ENCODE measurements at regions not wholly inside any gene's neighbourhood (a gene's known extent, or its start where the extent isn't known, plus 50 kb on each side); places are given as distances from the start of the nearest gene placed in this dataset.
A peak's percentile ranks its signal among the peaks of the same experiment; 100 is the strongest.
"Not testable (repeated sequence)": the region's sequence is repeated elsewhere in the genome, so short reads cannot be mapped to it uniquely, and the experiment has no call there.

DNA sequence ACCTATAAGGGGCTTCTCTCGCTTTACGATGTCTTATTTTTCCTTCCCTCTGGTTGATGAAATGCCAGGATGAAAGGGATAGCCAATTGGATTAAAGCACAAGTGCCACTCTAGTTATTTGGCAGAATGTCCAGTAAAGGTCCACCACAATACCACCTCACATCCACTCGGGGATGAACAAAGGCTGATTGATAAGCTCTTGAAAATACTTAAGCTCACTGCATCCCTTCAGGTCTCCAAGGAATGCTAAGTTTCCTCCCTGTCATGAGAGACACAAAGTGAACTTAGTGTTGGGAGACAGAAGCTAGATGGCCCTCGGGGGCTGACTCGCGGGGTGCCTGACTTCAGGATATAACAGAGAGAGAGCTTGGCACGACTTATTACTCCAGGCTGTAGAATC lies 185.9 kb upstream of the ZNF644 start:
- not testable (repeated sequence) for DNase-seq

DNA sequence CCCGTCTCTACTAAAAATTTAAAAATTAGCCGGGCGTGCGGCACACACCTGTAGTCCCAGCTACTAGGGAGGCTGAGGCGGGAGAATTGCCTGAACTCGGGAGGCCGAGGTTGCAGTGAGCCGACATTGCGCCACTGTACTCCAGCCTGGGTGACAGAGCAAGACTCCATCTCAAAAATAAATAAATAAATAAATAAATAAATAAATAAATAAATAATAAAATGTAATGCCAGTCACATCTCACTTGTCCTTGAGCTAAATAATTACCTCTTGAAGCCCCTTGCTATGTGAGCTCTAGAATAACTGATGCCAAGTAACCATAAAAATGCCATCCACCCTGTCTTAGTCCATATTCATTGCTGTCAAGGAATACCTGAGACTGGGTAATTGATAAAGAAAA lies 182.3 kb upstream of the ZNF644 start:
- not testable (repeated sequence) for DNase-seq

DNA sequence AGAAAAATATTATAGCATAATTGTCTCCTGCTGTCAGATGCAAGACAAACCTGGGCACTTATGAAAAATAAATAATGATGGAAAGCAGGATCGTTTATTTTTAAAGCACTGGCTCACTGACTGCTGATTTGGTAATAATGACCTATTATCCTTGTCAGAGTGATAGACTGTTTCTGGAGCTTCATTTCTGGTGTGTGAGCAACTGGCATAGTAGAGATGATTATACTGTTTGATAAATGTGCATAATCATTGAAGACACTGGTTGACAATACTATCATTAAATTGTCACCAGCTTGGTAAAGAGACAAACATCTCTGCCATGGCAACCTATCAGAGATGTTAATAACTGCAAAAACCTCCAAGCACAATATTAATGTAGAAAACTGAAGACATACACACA lies 179.9 kb upstream of the ZNF644 start:
- DNase-seq: no peak

DNA sequence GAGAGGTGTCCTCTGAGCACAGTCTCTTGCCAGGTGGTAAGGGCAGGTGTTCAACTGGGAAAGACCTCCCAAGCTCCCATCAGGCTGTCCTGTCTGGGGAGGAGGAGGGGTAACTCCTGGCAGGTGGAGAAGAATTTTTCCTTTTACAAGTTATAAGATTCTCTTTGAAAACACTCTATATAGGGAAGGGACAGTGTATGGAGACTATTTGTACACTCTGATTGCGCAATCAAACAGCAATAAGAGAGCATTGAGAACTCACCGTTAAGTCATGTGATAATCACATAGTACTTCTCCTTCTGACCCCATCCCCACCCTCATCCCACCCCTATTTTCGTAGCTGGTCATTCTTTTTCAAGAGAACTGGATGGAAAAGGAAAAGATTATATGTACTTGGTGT lies 179.3 kb upstream of the ZNF644 start:
- DNase-seq: no peak

DNA sequence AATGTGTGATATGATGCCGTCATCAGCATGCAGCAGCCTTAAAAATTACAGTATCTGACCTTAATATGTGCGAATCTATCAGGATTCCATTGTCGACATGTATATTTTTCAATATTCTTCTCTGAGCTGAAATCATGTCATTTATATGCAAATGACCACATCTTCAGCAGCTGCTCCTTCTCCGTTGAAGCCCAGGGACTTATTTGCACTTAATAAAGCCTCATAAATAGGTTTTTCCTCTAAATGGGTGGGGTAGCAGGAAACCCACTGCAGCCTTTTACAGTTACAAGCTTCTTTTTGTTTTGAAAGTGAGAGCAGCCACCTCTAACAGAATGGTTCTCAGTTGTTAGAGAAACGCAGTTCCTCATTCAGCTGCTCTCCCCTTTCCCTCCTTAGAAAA lies 178.8 kb upstream of the ZNF644 start:
- DNase-seq: no peak

DNA sequence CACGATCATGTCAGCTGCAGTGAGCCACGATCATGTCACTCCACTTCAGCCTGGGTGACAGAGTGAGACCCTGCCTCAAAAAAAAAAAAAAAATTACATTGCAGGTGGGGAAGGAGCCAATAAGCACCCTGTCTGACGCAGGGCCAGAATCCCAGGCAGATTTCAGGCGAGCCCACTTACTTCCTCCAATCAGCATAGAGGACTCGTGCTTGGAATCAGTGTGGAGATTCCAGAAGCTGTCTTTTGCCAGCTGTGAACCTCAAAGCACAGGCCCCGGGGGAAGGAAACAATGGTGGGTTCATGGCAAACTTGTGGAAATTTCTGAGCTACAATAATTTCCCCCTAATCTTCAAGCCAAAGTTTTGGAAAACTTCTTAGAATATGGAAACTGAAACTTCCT lies 178.2 kb upstream of the ZNF644 start:
- DNase-seq: no peak

DNA sequence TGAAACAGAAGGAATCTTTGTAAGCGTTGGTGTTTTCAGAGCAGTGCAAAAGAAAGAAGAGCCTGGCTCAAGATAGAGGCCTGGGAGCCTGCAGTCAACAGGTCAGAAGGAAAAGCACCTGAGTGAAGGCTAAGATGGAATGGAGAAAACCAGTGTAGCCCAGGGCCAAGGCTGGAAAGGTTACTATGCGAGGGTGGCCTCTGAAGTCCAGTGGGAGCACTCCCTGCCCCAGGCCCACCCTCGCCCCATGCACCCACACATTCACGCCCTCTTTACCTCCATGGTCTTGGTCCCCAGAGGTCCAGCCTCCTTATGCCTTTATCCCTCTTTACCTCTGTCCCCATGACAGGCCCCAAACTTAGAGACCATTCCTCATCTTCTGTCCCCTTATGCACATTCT lies 169.2 kb upstream of the ZNF644 start:
- no peak for DNase-seq

DNA sequence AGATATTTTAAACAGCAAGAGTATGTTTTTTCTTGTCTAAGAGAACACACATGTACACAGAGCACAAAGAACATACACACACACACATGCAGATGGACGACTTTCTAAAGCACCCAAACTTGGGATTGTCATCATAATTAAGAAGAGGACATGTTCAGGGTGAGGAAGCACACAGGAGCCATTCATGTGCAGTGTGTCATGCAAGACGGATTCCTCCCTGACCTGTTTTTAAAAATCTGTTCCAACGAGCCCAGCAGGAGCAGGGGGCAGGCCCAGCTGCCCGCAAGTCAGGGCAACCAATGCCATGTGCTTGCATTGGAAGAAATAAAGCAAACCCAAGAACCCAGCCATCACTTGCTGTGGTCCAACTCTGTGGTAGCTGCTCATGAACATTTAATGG lies 167.3 kb upstream of the ZNF644 start:
- DNase-seq: no peak

DNA sequence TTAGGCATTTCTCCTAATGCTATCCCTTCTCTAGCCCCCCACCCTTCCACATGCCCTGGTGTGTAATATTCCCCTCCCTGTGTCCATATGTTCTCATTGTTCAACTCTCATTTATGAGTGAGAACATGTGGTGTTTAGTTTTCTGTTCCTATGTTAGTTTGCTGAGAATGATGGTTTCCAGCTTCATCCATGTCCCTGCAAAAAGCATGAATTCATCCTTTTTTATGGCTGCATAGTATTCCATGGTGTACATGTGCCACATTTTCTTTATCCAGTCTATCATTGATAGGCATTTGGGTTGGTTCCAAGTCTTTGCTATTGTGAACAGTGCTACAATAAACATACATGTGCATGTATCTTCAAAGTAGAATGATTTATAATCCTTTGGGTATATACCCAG lies 161.0 kb upstream of the ZNF644 start:
- DNase-seq: not testable (repeated sequence)

DNA sequence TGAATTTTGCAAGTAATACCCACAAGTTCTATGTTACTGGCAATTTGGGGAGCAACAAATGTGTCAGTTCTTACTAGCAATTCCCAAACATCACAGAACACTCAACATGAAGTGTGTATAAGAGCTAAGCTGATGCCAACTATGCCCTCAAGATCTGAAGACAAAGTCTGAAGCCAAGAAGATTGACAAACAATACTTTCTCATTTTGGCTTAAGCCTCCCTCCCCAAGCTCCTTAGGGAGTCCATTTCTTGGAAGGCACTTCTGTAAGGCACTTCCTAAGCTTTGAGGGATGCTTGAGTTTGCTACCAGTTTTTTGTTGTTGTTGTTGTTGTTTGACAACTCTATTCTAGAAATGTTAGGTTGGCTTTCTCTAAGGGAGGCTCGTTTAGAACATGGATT lies 154.4 kb upstream of the ZNF644 start:
- no peak for DNase-seq

DNA sequence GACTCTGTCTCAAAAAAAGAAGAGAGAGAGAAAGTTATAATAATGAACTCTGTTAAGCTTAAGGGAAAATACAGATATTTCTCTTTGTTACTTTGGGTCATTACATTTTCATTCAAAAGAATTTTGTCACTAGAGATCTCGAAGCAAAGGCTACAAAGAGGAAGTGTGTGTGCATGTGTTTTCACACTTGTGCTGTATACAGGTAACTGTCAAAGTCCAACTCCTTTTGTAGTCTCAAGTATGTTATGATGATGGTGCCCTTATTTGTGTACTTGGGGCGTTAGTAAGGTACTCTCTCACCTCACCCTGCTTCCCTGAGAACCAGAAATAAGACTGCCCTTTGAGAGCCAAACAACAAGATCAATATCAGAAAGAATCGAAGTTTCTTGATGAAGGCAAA lies 152.9 kb upstream of the ZNF644 start:
- DNase-seq: no peak

DNA sequence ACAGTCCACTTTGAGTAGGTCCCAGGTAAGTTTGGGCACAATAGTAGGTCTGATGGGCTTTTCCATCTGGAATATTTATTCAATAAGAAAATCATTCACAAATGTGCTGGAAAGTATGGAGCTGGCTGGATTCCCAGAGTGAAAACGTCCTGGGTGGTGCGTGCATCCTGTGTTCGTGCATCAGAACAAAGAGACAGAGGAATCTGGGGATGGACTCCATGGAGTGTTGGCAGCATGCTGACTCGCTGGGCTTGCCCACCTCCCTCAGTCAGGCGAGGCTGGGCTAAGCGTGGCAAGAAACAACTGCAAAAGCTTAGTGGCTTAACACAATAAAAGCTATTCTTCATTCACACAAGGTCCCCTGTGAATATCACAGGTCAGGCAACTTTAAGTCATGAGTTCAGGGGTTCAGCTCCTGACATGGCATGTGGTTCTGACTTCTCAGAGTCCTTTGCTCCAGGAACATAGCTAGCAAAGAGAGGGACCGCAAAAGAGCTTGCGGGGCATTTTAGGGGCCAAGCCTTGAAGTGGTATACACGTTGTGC lies 151.6 kb upstream of the ZNF644 start:
- DNase-seq: no peak

DNA sequence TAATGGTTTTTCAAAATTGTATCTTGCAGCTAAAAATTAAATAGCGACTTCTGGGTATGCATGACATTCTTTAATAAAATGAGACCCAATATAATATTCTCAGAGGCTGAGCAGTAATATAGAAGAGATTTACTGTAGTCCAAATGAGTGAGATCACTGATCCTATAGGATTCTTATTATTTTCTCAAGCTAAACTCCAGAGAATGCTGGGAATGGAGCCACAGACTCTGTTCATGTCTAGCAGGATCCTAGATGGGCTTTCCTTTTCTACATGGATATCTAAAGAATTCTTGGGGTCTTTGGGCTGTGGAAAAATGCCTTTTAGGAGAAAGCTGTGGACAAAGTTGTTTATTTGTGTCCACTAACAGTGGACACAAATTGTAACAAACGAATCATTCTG lies 150.7 kb upstream of the ZNF644 start:
- DNase-seq: no peak

DNA sequence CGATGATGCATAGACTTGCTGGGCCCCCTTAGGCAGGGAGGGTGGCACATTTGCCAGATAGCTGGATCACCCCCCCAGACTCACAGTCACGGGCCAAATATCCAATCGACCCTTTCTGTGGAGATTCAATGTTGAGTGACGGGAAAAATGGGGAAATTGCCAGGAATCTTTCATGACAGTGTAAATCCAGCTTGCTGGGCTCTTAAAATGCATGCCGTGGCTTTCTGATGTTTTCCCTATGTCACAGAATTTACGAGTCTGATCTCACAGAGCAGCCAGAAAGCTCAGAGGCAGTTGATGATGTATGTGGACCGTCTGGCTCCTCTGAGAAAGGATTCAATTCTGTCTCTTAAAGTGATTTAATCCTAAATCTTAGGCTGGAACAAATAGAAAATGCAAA lies 150.1 kb upstream of the ZNF644 start:
- DNase-seq: no peak

DNA sequence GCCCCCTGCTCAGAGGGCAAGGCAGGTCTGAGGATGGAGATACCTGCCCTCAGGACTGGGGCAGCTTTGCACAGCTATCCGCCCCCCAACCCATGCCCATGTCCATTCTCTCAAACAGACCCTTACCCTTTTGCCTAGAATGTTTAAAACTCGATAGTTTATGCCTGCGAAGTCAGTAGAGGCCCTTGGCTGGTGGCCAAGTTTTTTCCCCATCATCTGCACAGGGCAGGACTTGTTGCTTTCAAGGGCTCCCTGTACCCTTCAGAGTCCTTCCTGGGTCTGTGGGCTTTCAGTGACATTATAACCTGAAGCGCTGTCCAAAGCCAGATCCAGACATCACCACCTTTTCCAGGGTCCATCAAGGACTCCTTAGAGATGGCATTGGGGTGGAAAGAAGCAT lies 148.7 kb upstream of the ZNF644 start:
- no peak for DNase-seq

DNA sequence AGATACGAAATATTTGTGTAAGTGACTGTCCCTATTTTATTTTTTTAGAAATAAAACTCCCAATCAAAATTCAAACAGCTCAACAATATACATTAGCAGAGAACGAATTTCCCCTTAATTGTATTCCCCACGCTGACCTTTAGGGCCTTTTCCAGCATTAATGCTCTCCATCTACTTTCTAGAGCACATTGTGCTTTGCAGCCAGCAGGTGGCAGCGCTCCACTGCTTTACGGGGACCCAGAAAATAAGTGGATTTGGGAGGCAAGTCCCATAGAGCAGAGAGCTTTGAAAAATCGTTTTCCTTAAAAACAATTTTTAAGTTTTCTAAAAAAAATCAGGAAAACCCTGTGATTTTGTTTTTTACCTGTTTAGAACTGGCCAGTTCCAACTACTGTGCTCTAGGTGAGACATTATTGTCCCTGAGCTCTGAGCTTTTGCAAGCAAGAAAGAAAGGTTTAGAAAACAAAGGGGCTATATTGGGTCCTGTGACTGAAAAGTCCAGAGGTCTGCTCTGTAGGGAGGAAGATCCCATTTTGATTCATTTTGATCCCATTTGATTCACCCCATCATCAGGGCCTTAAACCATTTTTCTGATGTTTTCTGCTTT lies 144.4 kb upstream of the ZNF644 start:
- peak; percentile 27 for DNase-seq

DNA sequence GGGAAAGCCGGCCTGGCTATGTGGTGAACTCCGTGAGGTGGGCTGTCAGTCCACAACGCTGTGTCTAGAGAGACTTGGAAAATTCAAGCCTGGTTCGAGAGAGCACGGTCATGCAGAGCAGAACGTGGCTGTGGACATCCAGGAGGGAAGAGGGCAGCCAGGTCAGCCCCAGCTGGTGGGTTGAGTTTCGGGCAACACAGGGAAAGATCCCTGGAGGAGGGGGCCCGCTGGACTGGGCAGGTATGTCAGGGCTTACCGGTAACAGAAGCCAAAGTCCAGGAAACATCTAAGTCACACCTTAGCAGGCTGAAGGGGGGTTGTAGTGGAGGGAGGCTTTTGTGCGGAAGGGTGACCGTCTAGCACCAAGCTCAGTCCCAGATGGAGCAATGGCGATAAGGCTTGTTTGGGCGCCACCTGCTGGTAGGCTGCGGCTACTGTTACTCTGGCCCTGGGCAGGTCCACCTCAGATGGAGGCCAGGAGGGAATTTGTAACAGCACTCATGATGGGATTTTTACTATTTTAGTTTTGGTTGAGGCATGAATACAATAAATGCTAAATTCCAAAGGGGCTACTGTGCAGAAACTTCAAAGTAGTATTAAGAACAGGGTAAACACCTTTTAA lies 143.3 kb upstream of the ZNF644 start:
- peak; percentile 53 for DNase-seq

DNA sequence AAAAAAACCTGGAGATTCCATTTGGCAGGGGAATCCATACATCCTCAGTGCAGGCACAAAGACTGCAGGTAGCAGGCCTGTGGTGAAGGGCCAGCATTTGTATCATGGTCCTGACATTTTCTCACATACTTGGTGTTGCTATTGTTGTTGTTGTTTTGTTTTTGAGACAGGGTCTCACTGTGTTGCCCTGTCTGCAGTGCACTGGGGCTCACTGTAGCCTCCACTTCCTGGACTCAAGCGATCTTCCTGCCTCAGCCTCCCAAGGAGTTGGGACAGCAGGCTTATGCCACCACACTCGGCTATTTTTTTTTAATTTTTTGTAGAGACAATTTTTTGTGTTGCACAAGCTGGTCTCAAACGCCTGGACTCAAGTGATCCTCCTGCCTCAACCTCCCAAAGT lies 140.8 kb upstream of the ZNF644 start:
- DNase-seq: no peak

DNA sequence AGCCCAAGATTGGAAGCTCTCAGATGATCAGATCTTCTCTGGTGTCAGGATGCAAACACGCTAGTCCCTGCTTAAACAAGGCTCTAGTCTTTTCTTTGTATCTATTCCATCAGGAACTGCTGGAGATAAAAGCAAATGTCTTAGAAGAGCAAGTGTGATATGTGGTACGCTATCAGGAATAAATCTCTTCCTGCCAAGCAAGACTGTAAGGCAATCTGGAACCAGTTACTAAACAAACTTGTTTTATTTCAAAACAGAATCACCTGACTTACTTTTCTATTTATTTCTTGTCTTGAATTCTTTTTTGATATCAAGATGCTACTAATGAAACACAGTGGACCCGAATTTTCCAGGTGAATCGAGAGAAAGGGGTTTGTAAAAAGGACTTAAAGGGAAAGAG lies 139.9 kb upstream of the ZNF644 start:
- no peak for DNase-seq

DNA sequence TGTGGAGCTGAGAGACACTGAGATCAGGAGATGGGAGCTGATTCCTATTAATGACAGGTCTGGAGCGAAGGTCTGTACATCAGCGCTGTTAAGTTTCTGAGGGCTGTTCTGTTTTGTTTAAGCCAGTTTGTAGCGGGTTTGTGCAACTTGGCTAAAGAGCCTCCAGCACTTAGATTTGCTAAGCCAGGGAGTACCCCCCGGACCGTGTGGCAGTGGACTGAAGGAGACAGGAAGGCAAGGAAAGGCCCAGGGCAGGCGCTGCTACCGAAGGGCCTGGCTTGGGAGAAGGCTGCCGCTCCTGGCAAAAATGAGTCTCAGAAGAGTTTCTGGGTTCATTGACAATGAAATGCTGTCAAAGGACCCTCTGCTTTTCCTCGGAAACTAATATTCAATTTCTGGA lies 139.3 kb upstream of the ZNF644 start:
- DNase-seq: no peak

DNA sequence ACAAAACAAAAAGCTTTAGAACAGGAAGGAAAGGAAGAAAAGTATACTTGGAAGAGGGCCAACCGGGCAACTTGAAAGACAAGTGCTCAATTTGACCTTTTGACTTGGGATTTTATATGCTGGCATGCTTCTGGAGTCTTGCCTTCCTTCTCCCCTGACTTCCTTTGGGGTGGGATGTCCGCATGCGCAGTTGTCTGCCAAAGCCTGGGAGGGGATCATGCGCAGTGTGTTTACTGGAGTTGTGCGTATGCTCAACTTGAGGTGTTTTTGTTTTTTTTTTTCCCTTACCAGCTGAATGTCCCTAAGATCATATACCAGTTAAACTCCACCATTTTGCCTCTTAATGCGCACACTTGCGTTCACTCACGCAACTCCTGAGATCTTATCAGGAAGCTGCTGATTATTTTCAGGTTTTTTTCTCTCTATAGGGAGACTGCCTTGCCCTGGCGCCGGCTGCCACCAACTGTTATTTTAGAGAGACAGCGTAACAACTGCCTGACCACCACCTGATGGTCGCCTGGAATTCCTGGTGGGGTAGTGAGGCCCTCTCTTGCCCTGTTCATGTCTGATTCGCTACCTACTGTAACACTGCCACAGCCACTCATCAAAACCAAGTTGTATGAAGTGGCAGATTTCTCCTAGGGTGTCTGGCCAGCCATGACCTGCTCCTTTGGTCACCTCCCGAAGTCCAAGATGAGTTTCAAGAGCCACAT lies 138.7 kb upstream of the ZNF644 start:
- no peak for DNase-seq

DNA sequence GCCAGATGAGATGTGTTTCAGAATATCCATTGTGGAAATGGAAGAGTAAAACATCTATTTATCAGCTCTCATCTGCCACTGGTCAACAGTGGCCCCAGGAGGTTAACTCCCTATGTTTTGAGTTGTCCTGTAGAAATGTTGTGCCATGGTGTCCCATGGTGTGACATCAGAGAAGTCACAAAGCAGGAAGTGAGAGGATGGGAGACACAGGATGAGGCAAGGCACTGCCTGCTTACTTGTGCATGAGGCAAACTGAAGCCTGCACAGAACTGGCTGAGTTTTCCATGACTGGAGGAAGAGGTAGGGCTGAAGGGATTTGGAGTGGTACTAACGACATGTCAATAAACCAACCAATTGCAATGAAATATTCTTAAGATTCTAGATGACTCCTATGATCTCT lies 131.5 kb upstream of the ZNF644 start:
- no peak for DNase-seq

DNA sequence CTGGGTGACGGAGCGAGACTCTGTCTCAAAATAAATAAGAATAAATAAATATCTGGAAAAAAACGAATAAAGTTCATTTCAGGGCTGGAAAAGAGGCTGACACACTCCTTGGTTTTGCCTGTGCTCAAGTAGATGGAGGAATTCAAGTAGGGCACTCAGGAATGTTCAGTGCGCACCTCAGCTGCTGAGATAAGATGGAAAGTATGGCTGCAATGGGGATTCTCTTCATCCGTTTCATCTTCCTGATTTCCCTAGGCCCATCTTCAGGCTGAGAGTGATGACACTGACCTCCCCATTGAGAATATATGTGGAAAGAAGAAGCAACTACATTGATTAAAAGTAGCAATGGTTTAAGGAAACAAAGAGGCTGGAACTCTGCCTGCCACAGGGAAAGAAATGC lies 130.5 kb upstream of the ZNF644 start:
- DNase-seq: no peak

DNA sequence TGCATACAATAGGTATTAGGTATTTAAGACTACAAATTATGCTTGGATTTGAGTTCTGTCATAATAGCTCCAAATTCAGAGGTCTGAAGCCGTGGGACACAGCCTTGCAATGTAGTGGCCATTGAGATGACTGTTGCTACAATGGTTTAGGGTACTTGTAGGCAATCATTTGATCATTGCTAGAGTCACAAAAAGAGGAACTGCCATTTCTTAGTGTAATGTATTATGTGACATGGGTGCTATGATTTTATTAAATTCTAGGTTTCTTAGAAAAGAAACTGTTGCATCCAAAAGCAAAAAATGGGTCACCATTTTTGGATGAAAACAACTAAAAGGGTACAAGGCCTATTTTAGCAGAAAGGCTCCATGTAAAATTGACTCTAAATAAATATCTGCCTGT lies 129.9 kb upstream of the ZNF644 start:
- no peak for DNase-seq

All from NCI-H1092 (cell line).